Sigmoid colon (tissue), 4 donors: ENCODE measurements at regions not wholly inside any gene's neighbourhood (a gene's known extent, or its start where the extent isn't known, plus 50 kb on each side); places are given as distances from the start of the nearest gene placed in this dataset.

Experiments used
- CTCF ChIP-seq, 4 experiments: fragments of 450-650 bp in 3 of 4; fragments of 200-600 bp in 1 of 4; IDR thresholded peaks; one replicate each; pipeline ENCODE4 v1.5.1; 2016 to 2019; ENCODE audit warnings: antibody characterized with exemption in 4 of 4, mild to moderate bottlenecking in 3 of 4, moderate library complexity in 2 of 4
- POLR2AphosphoS5 ChIP-seq, 4 donors: sonication (generic); formaldehyde crosslinking; IDR thresholded peaks; one replicate each; pipeline ENCODE4 v1.6.1; 2017; ENCODE audit warnings: antibody characterized with exemption in 4 of 4

GRCh38 chr3:18208856-18209255, 216.3 kb downstream of the SATB1 start:
- no peak for TF ChIP-seq CTCF (IDR thresholded peaks at IDR 0.05)
- TF ChIP-seq POLR2AphosphoS5 (IDR thresholded peaks at IDR 0.05), result no peak
